GM12878 (cell line): ENCODE measurements at regions not wholly inside any gene's neighbourhood (a gene's known extent, or its start where the extent isn't known, plus 50 kb on each side); places are given as distances from the start of the nearest gene placed in this dataset.

Source experiments
- NR2F1 ChIP-seq: fragments of 450-650 bp; conservative IDR thresholded peaks from 2 replicates; pipeline ENCODE4 v1.6.1; 2017; ENCODE audit warnings: mild to moderate bottlenecking
- SIN3A ChIP-seq: IDR thresholded peaks from 2 replicates; pipeline ENCODE4 v1.6.1; 2012; ENCODE audit warnings: low read depth, low read length, improper control_type of control experiment
- SKIL ChIP-seq: fragments of 450-650 bp; IDR thresholded peaks from 2 replicates; pipeline ENCODE4 v1.6.1; 2017; ENCODE audit warnings: mild to moderate bottlenecking, low read depth, inconsistent platforms; ENCODE audit not compliant: poor library complexity, severe bottlenecking
- TF ChIP-seq, protein P1 (sequence below): IDR thresholded peaks from 2 replicates; pipeline ENCODE4 v1.6.1; 2011; ENCODE audit warnings: low read depth, low read length, improper control_type of control experiment, borderline replicate concordance
- TF ChIP-seq, protein P2 (sequence below), 3 experiments: IDR thresholded peaks in 2 of 3; conservative IDR thresholded peaks in 1 of 3; 2 replicates each; pipeline ENCODE4 v1.5.1; 2011; ENCODE audit warnings: low read depth in 3 of 3, low read length in 3 of 3, mild to moderate bottlenecking in 3 of 3, control low read depth in 2 of 3, moderate library complexity in 2 of 3, inconsistent platforms in 1 of 3, mixed read lengths in 1 of 3; ENCODE audit not compliant: control insufficient read depth in 2 of 3, insufficient read depth in 1 of 3; ENCODE audit errors: extremely low read depth in 1 of 3

DNA sequence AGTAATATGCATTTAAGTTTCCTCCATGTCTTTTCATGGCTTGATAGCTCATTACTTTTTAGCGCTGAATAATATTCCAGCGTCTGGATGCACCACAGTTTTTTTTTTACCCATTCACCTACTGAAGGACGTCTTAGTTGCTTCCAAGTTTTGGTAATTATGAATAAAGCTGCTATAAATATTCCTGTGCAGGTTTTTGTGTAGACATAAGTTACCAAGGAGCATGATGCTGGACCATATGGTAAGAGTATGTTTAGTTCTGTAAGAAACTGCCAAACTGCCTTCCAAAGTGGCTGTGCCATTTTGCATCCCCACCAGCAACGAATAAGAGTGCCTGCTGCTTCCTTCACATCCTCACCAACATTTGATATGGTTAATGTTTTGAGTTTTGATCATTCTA lies 195.6 kb downstream of the PIK3R1 start:
- no peak for TF ChIP-seq SIN3A
- TF ChIP-seq, protein P1, sequence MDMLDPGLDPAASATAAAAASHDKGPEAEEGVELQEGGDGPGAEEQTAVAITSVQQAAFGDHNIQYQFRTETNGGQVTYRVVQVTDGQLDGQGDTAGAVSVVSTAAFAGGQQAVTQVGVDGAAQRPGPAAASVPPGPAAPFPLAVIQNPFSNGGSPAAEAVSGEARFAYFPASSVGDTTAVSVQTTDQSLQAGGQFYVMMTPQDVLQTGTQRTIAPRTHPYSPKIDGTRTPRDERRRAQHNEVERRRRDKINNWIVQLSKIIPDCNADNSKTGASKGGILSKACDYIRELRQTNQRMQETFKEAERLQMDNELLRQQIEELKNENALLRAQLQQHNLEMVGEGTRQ = no peak
- no peak for TF ChIP-seq SKIL
- TF ChIP-seq NR2F1 = no peak
- TF ChIP-seq, protein P2, sequence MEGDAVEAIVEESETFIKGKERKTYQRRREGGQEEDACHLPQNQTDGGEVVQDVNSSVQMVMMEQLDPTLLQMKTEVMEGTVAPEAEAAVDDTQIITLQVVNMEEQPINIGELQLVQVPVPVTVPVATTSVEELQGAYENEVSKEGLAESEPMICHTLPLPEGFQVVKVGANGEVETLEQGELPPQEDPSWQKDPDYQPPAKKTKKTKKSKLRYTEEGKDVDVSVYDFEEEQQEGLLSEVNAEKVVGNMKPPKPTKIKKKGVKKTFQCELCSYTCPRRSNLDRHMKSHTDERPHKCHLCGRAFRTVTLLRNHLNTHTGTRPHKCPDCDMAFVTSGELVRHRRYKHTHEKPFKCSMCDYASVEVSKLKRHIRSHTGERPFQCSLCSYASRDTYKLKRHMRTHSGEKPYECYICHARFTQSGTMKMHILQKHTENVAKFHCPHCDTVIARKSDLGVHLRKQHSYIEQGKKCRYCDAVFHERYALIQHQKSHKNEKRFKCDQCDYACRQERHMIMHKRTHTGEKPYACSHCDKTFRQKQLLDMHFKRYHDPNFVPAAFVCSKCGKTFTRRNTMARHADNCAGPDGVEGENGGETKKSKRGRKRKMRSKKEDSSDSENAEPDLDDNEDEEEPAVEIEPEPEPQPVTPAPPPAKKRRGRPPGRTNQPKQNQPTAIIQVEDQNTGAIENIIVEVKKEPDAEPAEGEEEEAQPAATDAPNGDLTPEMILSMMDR (IDR thresholded peaks at IDR 0.05 in 2 of 3, conservative IDR thresholded peaks at IDR 0.05 in 1 of 3; ENCODE audit: control insufficient read depth in 2 of 3, extremely low read depth in 1 of 3, insufficient read depth in 1 of 3, low read depth in 3 of 3, low read length in 3 of 3) = no peak
